GM18861 (cell line): ENCODE measurements at regions not wholly inside any gene's neighbourhood (a gene's known extent, or its start where the extent isn't known, plus 50 kb on each side); places are given as distances from the start of the nearest gene placed in this dataset.

Experiments
- ATAC-seq: cut with Tn5 transposase; IDR thresholded peaks from one replicate; pipeline ENCODE4 v1.9.1; 2021; ENCODE audit not compliant: unreplicated experiment

DNA sequence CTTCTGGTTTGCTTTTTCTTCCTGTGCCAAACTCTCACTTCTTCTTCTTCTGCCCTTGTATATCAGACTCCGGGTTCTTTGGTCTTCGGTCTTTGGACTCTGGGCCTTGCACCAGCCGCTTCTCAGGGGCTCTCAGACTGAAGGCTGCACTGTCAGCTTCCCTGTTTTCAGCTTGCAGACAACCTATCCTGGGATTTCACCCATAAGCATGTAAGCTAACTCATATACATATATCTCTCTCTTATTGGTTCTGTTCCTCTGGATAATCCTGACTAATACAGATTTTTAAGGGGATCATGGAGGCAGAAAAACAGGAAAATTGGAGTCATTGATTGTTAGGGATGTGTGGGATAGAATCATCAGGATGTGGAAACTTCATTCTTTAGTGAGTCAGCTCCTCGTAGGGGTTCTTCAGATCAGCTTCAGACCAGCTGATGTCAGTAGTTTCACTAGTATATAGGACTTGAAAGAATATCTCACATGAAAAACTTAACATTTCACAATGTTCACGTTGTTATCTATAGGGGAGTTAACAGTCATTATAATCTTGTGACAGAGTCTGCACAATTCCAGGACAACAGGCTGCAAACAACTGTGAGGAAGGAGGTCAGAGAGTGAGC lies 102.9 kb downstream of the RASSF9 start:
- no peak for ATAC-seq

GRCh38 chr12:85733984-85734383 lies 102.2 kb downstream of the RASSF9 start:
- no peak for ATAC-seq

GRCh38 chr12:85740186-85740585 lies 96.0 kb downstream of the RASSF9 start:
- no peak for ATAC-seq

- no peak for ATAC-seq
Measured at GRCh38 chr12:85741046-85741445, 95.2 kb downstream of the RASSF9 start.

GRCh38 chr12:85747941-85748495 lies 88.2 kb downstream of the RASSF9 start:
- no peak for ATAC-seq
